Motor neuron (in vitro differentiated cells): ENCODE measurements at regions not wholly inside any gene's neighbourhood (a gene's known extent, or its start where the extent isn't known, plus 50 kb on each side); places are given as distances from the start of the nearest gene placed in this dataset.

Experiments
- ATAC-seq, 8 experiments: fragments of 200-7000 bp; cut with Tn5 transposase; replicated peaks in 6 of 8; 2 replicates each; pipeline ENCODE4 v1.8.0; 2021; ENCODE audit warnings: mild to moderate bottlenecking in 8 of 8, moderate library complexity in 8 of 8
- H3K27ac ChIP-seq, 2 donors: fragments of 250-450 bp; sonication (Bioruptor Pico); 2 replicates each; pipeline ENCODE4 v1.9.0; 2021; ENCODE audit warnings: antibody characterized with exemption in 2 of 2, mild to moderate bottlenecking in 2 of 2, moderate library complexity in 1 of 2
- H3K4me1 ChIP-seq, 2 donors: fragments of 250-450 bp; sonication (Bioruptor Pico); replicated peaks in 1 of 2; 2 replicates each; pipeline ENCODE4 v1.6.1; 2021; ENCODE audit warnings: antibody characterized with exemption in 2 of 2, mild to moderate bottlenecking in 2 of 2, moderate library complexity in 1 of 2
- H3K4me3 ChIP-seq, 5 donors: fragments of 250-450 bp; sonication (Bioruptor Pico); 2 replicates each; pipeline ENCODE4 v1.9.0; 2021; ENCODE audit warnings: antibody characterized with exemption in 5 of 5, mild to moderate bottlenecking in 5 of 5, moderate library complexity in 4 of 5
- WGBS, 10 experiments: fragments of 450-650 bp; shearing (Covaris generic); methylation state at CpG; one replicate each; pipeline ENCODE4 v1.0.0; 2022; 5-methylcytosine and 5-hydroxymethylcytosine counted together
- in situ Hi-C, 9 experiments: fragments of 400-800 bp; cut with MboI; loops; one replicate each; pipeline ENCODE4 v1.15.0; 2021; ENCODE audit warnings: low sequenced_read_pairs in 9 of 9, low pct_unique_long_range_greater_than_20kb in 2 of 9; ENCODE audit not compliant: unreplicated experiment in 9 of 9

- 0 to 94% (median 57%) methylated on average over 1 to 2 of the region's 2 CpGs; no CpG with 5 or more reads in 1 of the 10 experiments for WGBS, 10 experiments
- in situ Hi-C loops, result loop anchor here in 7 of 9 experiments (25.0 kb wide), 8 partner anchors 326 to 1351 kb away; partner anchors contain the start of gene AGMO (in 1 of the 7)
Measured at GRCh38 chr7:16063221-16063620, 358.1 kb downstream of the CRPPA start.

GRCh38 chr7:16062269-16062668, 359.1 kb downstream of the CRPPA start:
- Histone ChIP-seq H3K4me3 (no peak overlapping the region), H3K4me1 (no peaks in the 10 kb centered on the region), H3K27ac (no peak overlapping the region)
- ATAC-seq, result no peak
- 0 to 100% (median 83%) methylated on average over 1 of the region's 1 CpG; no CpG with 5 or more reads in 1 of the 10 experiments for WGBS, 10 experiments
- in situ Hi-C loops, result loop anchor here in 7 of 9 experiments (25.0 kb wide), 8 partner anchors 325 to 1350 kb away; partner anchors contain the start of gene AGMO (in 1 of the 7)

More at GRCh38 chr7:16063221-16063620, 358.1 kb downstream of the CRPPA start:
- Histone ChIP-seq H3K4me3 (no peak overlapping the region), H3K4me1 (no peaks in the 10 kb centered on the region), H3K27ac (no peak overlapping the region)
- ATAC-seq, result peak in 2 of 8 experiments; percentile 23 to 35

- in situ Hi-C loops, result loop anchor here in 7 of 9 experiments (25.0 kb wide), 8 partner anchors 324 to 1349 kb away; partner anchors contain the start of gene AGMO (in 1 of the 7)
- ATAC-seq, result no peak
- no peak overlapping the region for H3K4me3 ChIP-seq
- H3K27ac ChIP-seq, result no peak overlapping the region
- 60 to 100% (median 88%) methylated on average over 1 of the region's 1 CpG; no CpG with 5 or more reads in 3 of the 10 experiments for WGBS, 10 experiments
- no peaks in the 10 kb centered on the region for H3K4me1 ChIP-seq
Measured at GRCh38 chr7:16061630-16062029, 359.7 kb downstream of the CRPPA start.

GRCh38 chr7:16061011-16061410, 360.3 kb downstream of the CRPPA start:
- in situ Hi-C loops, result loop anchor here in 7 of 9 experiments (25.0 kb wide), 8 partner anchors 324 to 1349 kb away; partner anchors contain the start of gene AGMO (in 1 of the 7)
- WGBS, 10 experiments, result 67 to 100% (median 85%) methylated on average over 2 to 5 of the region's 5 CpGs; no CpG with 5 or more reads in 5 of the 10 experiments
- H3K4me3 ChIP-seq, result no peak overlapping the region
- no peak for ATAC-seq
- H3K27ac ChIP-seq, result no peak overlapping the region
- no peaks in the 10 kb centered on the region for H3K4me1 ChIP-seq

- H3K4me1 ChIP-seq, result no peaks in the 10 kb centered on the region
- peak in 3 of 8 experiments; percentile 25 to 43 (median 36) for ATAC-seq
- no peak overlapping the region for H3K27ac ChIP-seq
- in situ Hi-C loops, result loop anchor here in 7 of 9 experiments (25.0 kb wide), 8 partner anchors 323 to 1348 kb away; partner anchors contain the start of gene AGMO (in 1 of the 7)
- H3K4me3 ChIP-seq, result no peak overlapping the region
Measured at GRCh38 chr7:16060502-16060901, 360.8 kb downstream of the CRPPA start.

GRCh38 chr7:16055263-16055976, 365.9 kb downstream of the CRPPA start:
- ATAC-seq, result no peak
- no peak overlapping the region for H3K4me3 ChIP-seq
- no peak overlapping the region for H3K27ac ChIP-seq
- in situ Hi-C loops, result loop anchor here in 7 of 9 experiments (25.0 kb wide), 8 partner anchors 318 to 1343 kb away; partner anchors contain the start of gene AGMO (in 1 of the 7)
- H3K4me1 ChIP-seq, result no peaks in the 10 kb centered on the region
- WGBS, 10 experiments, result 55 to 100% (median 96%) methylated on average over 1 to 2 of the region's 2 CpGs

GRCh38 chr7:16051561-16052255, 365.2 kb upstream of the MEOX2 start:
- in situ Hi-C loops, result loop anchor here in 7 of 9 experiments (25.0 kb wide), 8 partner anchors 314 to 1339 kb away; partner anchors contain the start of gene AGMO (in 1 of the 7)
- no peak for ATAC-seq
- H3K27ac ChIP-seq, result no peak overlapping the region
- 33 to 100% (median 73%) methylated on average over 1 to 4 of the region's 4 CpGs; no CpG with 5 or more reads in 3 of the 10 experiments for WGBS, 10 experiments
- H3K4me3 ChIP-seq, result no peak overlapping the region
- no peaks in the 10 kb centered on the region for H3K4me1 ChIP-seq

GRCh38 chr7:16046041-16046440, 359.6 kb upstream of the MEOX2 start:
- no peaks in the 10 kb centered on the region for H3K4me1 ChIP-seq
- no peak for ATAC-seq
- H3K27ac ChIP-seq, result no peak overlapping the region
- in situ Hi-C loops, result loop anchor here in 1 of 9 experiments (25.0 kb wide), 1 partner anchor 1334 kb away; no protein-coding TSS in a partner anchor
- 0 to 91% (median 60%) methylated on average over 1 to 3 of the region's 3 CpGs; no CpG with 5 or more reads in 1 of the 10 experiments for WGBS, 10 experiments
- H3K4me3 ChIP-seq, result no peak overlapping the region

GRCh38 chr7:16045296-16045695, 358.8 kb upstream of the MEOX2 start:
- WGBS, 10 experiments, result 83 to 100% (median 95%) methylated on average over 2 to 3 of the region's 3 CpGs; no CpG with 5 or more reads in 1 of the 10 experiments
- in situ Hi-C loops, result loop anchor here in 1 of 9 experiments (25.0 kb wide), 1 partner anchor 1333 kb away; no protein-coding TSS in a partner anchor

GRCh38 chr7:16044645-16045044, 358.2 kb upstream of the MEOX2 start:
- ATAC-seq, result no peak
- Histone ChIP-seq H3K4me3 (no peak overlapping the region), H3K4me1 (no peaks in the 10 kb centered on the region), H3K27ac (no peak overlapping the region)
- in situ Hi-C loops, result loop anchor here in 1 of 9 experiments (25.0 kb wide), 1 partner anchor 1332 kb away; no protein-coding TSS in a partner anchor

More at GRCh38 chr7:16045296-16045695, 358.8 kb upstream of the MEOX2 start:
- Histone ChIP-seq H3K4me1 (no peaks in the 10 kb centered on the region), H3K27ac (no peak overlapping the region), H3K4me3 (no peak overlapping the region)
- ATAC-seq, result no peak

- H3K27ac ChIP-seq, result no peak overlapping the region
- ATAC-seq, result no peak
- 50 to 100% (median 85%) methylated on average over 1 to 5 of the region's 5 CpGs; no CpG with 5 or more reads in 1 of the 10 experiments for WGBS, 10 experiments
- no peak overlapping the region for H3K4me3 ChIP-seq
- H3K4me1 ChIP-seq, result no peaks in the 10 kb centered on the region
- in situ Hi-C loops, result loop anchor here in 1 of 9 experiments (25.0 kb wide), 1 partner anchor 1328 kb away; no protein-coding TSS in a partner anchor
Measured at GRCh38 chr7:16040346-16040745, 353.9 kb upstream of the MEOX2 start.

- 49 to 100% (median 83%) methylated on average over 1 to 3 of the region's 3 CpGs for WGBS, 10 experiments
- Histone ChIP-seq H3K4me3 (no peak overlapping the region), H3K4me1 (no peaks in the 10 kb centered on the region), H3K27ac (no peak overlapping the region)
- ATAC-seq, result no peak
- in situ Hi-C loops, result loop anchor here in 1 of 9 experiments (25.0 kb wide), 1 partner anchor 1327 kb away; no protein-coding TSS in a partner anchor
Measured at GRCh38 chr7:16038906-16039305, 352.4 kb upstream of the MEOX2 start.
